ENCODE measurements at regions not wholly inside any gene's neighbourhood (a gene's known extent, or its start where the extent isn't known, plus 50 kb on each side); places are given as distances from the start of the nearest gene placed in this dataset.

GRCh38 chr11:11757909-11758308 lies 83.9 kb upstream of the USP47 start:
- DNase-seq (ENCODE audit: extremely low read depth in 1 of 2, low read depth in 1 of 2): no peak

GRCh38 chr11:11756718-11757117 lies 85.1 kb upstream of the USP47 start:
- DNase-seq (ENCODE audit: extremely low read depth in 1 of 2, low read depth in 1 of 2): no peak

GRCh38 chr11:11755871-11756270 lies 85.9 kb upstream of the USP47 start:
- no peak for DNase-seq (ENCODE audit: extremely low read depth in 1 of 2, low read depth in 1 of 2)

GRCh38 chr11:11752679-11753078 lies 89.1 kb upstream of the USP47 start:
- no peak for DNase-seq (ENCODE audit: extremely low read depth in 1 of 2, low read depth in 1 of 2)

GRCh38 chr11:11750017-11750878 lies 91.5 kb upstream of the USP47 start:
- DNase-seq (ENCODE audit: extremely low read depth in 1 of 2, low read depth in 1 of 2): no peak

GRCh38 chr11:11748706-11749365 lies 92.9 kb upstream of the USP47 start:
- no peak for DNase-seq (ENCODE audit: extremely low read depth in 1 of 2, low read depth in 1 of 2)

GRCh38 chr11:11747570-11747969 lies 94.2 kb upstream of the USP47 start:
- no peak for DNase-seq (ENCODE audit: extremely low read depth in 1 of 2, low read depth in 1 of 2)

- DNase-seq (ENCODE audit: extremely low read depth in 1 of 2, low read depth in 1 of 2): no peak
These were observed 95.3 kb upstream of the USP47 start for GRCh38 chr11:11746449-11746848.

- no peak for DNase-seq (ENCODE audit: extremely low read depth in 1 of 2, low read depth in 1 of 2)
These were observed 98.6 kb upstream of the USP47 start for GRCh38 chr11:11743216-11743615.

- DNase-seq (ENCODE audit: extremely low read depth in 1 of 2, low read depth in 1 of 2): no peak
These were observed 99.3 kb upstream of the USP47 start for GRCh38 chr11:11742486-11742885.

- no peak for DNase-seq (ENCODE audit: extremely low read depth in 1 of 2, low read depth in 1 of 2)
These were observed 100.9 kb upstream of the USP47 start for GRCh38 chr11:11740836-11741235.

GRCh38 chr11:11740073-11740702 lies 101.6 kb upstream of the USP47 start:
- DNase-seq (ENCODE audit: extremely low read depth in 1 of 2, low read depth in 1 of 2): no peak

GRCh38 chr11:11738370-11738769 lies 103.4 kb upstream of the USP47 start:
- no peak for DNase-seq (ENCODE audit: extremely low read depth in 1 of 2, low read depth in 1 of 2)

- no peak for DNase-seq (ENCODE audit: extremely low read depth in 1 of 2, low read depth in 1 of 2)
These were observed 106.2 kb upstream of the USP47 start for GRCh38 chr11:11735586-11735985.

GRCh38 chr11:11733246-11733747 lies 108.5 kb upstream of the USP47 start:
- no peak for DNase-seq (ENCODE audit: extremely low read depth in 1 of 2, low read depth in 1 of 2)

- no peak for DNase-seq (ENCODE audit: extremely low read depth in 1 of 2, low read depth in 1 of 2)
These were observed 109.7 kb upstream of the USP47 start for GRCh38 chr11:11732116-11732515.

GRCh38 chr11:11731311-11732083 lies 109.7 kb upstream of the GALNT18 start:
- DNase-seq (ENCODE audit: extremely low read depth in 1 of 2, low read depth in 1 of 2): no peak

- DNase-seq (ENCODE audit: extremely low read depth in 1 of 2, low read depth in 1 of 2): no peak
These were observed 106.6 kb upstream of the GALNT18 start for GRCh38 chr11:11728386-11728785.

- DNase-seq (ENCODE audit: extremely low read depth in 1 of 2, low read depth in 1 of 2): no peak
These were observed 103.6 kb upstream of the GALNT18 start for GRCh38 chr11:11725438-11725837.

GRCh38 chr11:11724994-11725393 lies 103.2 kb upstream of the GALNT18 start:
- DNase-seq (ENCODE audit: extremely low read depth in 1 of 2, low read depth in 1 of 2): no peak

- DNase-seq (ENCODE audit: extremely low read depth in 1 of 2, low read depth in 1 of 2): no peak
These were observed 101.1 kb upstream of the GALNT18 start for GRCh38 chr11:11722861-11723260.
